Hepatocyte (in vitro differentiated cells): ENCODE measurements at regions not wholly inside any gene's neighbourhood (a gene's known extent, or its start where the extent isn't known, plus 50 kb on each side); places are given as distances from the start of the nearest gene placed in this dataset.

Source experiments
- DNase-seq: peaks from one replicate; pipeline ENCODE4 v3.0.0-alpha.2; 2016; ENCODE audit warnings: low spot score
- H2AFZ ChIP-seq: fragments of 200-600 bp; sonication (generic); 2 replicates; pipeline ENCODE4 v1.6.0; 2016; ENCODE audit warnings: antibody characterized with exemption, mild to moderate bottlenecking
- H3K27ac ChIP-seq: fragments of 200-600 bp; sonication (generic); 2 replicates; pipeline ENCODE4 v1.5.1; 2016; ENCODE audit warnings: mild to moderate bottlenecking
- H3K27me3 ChIP-seq: fragments of 200-600 bp; sonication (generic); 2 replicates; pipeline ENCODE4 v1.6.1; 2016
- H3K36me3 ChIP-seq: fragments of 200-600 bp; sonication (generic); replicated peaks from 2 replicates; pipeline ENCODE4 v1.5.1; 2016; ENCODE audit warnings: low read depth; ENCODE audit not compliant: insufficient read depth
- H3K4me1 ChIP-seq: fragments of 200-600 bp; sonication (generic); 2 replicates; pipeline ENCODE4 v1.5.1; 2016; ENCODE audit warnings: mild to moderate bottlenecking, moderate library complexity; ENCODE audit not compliant: insufficient read depth
- H3K4me2 ChIP-seq: fragments of 200-600 bp; sonication (generic); 2 replicates; pipeline ENCODE4 v1.6.0; 2016
- H3K4me3 ChIP-seq: fragments of 200-600 bp; sonication (generic); 2 replicates; pipeline ENCODE4 v1.5.1; 2016; ENCODE audit warnings: mild to moderate bottlenecking
- H3K79me2 ChIP-seq: fragments of 200-600 bp; sonication (generic); 2 replicates; pipeline ENCODE4 v1.6.0; 2017; ENCODE audit warnings: mild to moderate bottlenecking
- H3K9me2 ChIP-seq: fragments of 200-600 bp; sonication (generic); replicated peaks from 2 replicates; pipeline ENCODE4 v1.6.0; 2017; ENCODE audit warnings: mild to moderate bottlenecking; ENCODE audit not compliant: insufficient read depth
- H3K9me3 ChIP-seq: fragments of 200-600 bp; sonication (generic); 2 replicates; pipeline ENCODE4 v1.5.1; 2016; ENCODE audit warnings: low read depth, mild to moderate bottlenecking
- H4K20me1 ChIP-seq: fragments of 200-600 bp; sonication (generic); 2 replicates; pipeline ENCODE4 v1.6.0; 2016; ENCODE audit warnings: mild to moderate bottlenecking; ENCODE audit not compliant: insufficient read depth, poor library complexity, severe bottlenecking
- EZH2 ChIP-seq: fragments of 200-600 bp; sonication (generic); IDR thresholded peaks from 2 replicates; pipeline ENCODE4 v1.6.1; 2016; ENCODE audit warnings: antibody characterized with exemption, mild to moderate bottlenecking, borderline replicate concordance
- EZH2phosphoT487 ChIP-seq: fragments of 200-600 bp; sonication (generic); IDR thresholded peaks from one replicate; pipeline ENCODE4 v1.6.1; 2018; ENCODE audit warnings: antibody characterized with exemption, mild to moderate bottlenecking, low read depth, moderate library complexity; ENCODE audit not compliant: unreplicated experiment, severe bottlenecking
- WGBS: methylation state at CpG from one replicate; pipeline ENCODE4 v1.1.6; 2016; ENCODE audit warnings: low lambda C conversion rate; ENCODE audit errors: missing lambda C conversion rate; 5-methylcytosine and 5-hydroxymethylcytosine counted together
- TF ChIP-seq, protein P1 (sequence below): fragments of 200-600 bp; sonication (generic); IDR thresholded peaks from 2 replicates; pipeline ENCODE4 v1.5.1; 2016; ENCODE audit warnings: antibody characterized with exemption, mild to moderate bottlenecking; ENCODE audit not compliant: poor library complexity

DNA sequence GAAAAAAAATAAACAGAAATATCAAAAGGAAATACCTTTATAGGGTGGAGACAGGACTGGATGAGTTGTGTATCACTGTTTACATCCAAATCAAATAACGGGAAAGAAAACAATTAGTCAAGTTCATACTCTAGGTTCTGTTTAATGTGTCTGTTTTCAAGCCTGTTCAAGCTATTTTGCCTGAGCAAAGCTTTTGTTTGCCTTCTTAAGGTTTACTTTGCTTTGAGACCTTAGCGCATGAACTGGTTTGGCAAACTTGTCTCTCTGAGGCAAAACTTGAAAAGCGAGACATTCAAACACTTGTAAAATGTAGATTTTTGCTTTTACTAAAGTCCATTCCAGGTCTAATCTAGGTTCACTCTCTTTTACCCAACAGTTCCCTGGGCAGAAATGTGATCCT lies 174.1 kb upstream of the RFX3 start:
- no peak overlapping the region for H3K4me3 ChIP-seq
- H3K79me2 ChIP-seq = no peaks in the 10 kb centered on the region
- H3K9me2 ChIP-seq = no peaks in the 10 kb centered on the region
- no peak overlapping the region for H3K4me2 ChIP-seq
- no peaks in the 10 kb centered on the region for H3K4me1 ChIP-seq
- no peak overlapping the region for H3K27ac ChIP-seq
- no peaks in the 10 kb centered on the region for H3K9me3 ChIP-seq
- H2AFZ ChIP-seq = no peak overlapping the region
- no peak for DNase-seq
- H4K20me1 ChIP-seq = no peaks in the 10 kb centered on the region
- no peaks in the 10 kb centered on the region for H3K27me3 ChIP-seq
- H3K36me3 ChIP-seq = no peaks in the 10 kb centered on the region
- 52% methylated on average over 3 of the region's 3 CpGs for WGBS
- TF ChIP-seq EZH2 (no peak), EZH2phosphoT487 (no peak)
- TF ChIP-seq, protein P1, sequence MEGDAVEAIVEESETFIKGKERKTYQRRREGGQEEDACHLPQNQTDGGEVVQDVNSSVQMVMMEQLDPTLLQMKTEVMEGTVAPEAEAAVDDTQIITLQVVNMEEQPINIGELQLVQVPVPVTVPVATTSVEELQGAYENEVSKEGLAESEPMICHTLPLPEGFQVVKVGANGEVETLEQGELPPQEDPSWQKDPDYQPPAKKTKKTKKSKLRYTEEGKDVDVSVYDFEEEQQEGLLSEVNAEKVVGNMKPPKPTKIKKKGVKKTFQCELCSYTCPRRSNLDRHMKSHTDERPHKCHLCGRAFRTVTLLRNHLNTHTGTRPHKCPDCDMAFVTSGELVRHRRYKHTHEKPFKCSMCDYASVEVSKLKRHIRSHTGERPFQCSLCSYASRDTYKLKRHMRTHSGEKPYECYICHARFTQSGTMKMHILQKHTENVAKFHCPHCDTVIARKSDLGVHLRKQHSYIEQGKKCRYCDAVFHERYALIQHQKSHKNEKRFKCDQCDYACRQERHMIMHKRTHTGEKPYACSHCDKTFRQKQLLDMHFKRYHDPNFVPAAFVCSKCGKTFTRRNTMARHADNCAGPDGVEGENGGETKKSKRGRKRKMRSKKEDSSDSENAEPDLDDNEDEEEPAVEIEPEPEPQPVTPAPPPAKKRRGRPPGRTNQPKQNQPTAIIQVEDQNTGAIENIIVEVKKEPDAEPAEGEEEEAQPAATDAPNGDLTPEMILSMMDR = no peak

DNA sequence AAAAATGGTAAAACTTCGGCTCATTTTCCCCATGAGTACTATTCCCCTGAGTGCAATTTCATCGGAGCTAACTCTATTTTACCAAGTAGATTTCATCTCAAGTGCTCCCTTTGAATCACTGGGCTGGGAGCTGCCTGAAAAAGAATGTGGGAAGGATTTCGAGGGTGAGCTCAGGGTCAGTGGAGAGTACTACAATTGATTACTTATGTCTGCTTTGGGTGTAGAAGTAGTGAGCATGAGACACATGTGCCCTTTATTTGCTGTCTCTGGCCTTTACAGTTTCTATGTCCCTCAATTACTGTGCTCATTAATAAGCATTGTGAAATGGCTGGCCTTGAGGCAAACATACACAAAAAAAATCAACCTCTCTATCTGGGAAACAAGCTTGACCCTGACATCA lies 172.7 kb upstream of the RFX3 start:
- Histone ChIP-seq H3K79me2 (no peaks in the 10 kb centered on the region), H2AFZ (no peak overlapping the region), H3K4me3 (no peak overlapping the region), H3K27ac (no peak overlapping the region), H3K36me3 (no peaks in the 10 kb centered on the region), H3K9me3 (no peaks in the 10 kb centered on the region), H3K27me3 (no peaks in the 10 kb centered on the region), H3K4me1 (no peaks in the 10 kb centered on the region), H3K4me2 (no peak overlapping the region), H4K20me1 (no peaks in the 10 kb centered on the region), H3K9me2 (no peaks in the 10 kb centered on the region)
- no peak for DNase-seq
- 70% methylated on average over 3 of the region's 3 CpGs for WGBS
- TF ChIP-seq EZH2phosphoT487 = no peak
- TF ChIP-seq EZH2 = no peak
- TF ChIP-seq, protein P1 = no peak

DNA sequence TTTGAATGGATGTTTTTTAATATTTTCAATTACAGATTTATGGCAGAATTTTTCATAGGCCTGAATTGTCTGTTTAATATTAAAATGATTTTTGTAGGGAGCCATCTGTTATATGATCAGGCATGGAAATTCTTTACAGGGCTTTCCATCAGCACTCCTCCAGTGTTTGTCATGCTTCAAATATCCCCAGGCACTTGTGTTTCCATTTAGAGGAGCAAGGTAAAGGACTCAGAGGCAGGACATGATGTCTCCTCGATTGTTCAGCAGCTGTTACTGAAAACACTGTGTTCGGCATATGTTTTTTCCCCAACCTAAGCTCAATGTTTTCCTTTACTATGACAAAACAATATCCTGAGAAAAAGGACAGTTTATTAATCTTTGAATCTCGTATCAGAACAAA lies 172.3 kb upstream of the RFX3 start:
- no peak for DNase-seq
- Histone ChIP-seq H2AFZ (no peak overlapping the region), H3K79me2 (no peaks in the 10 kb centered on the region), H3K36me3 (no peaks in the 10 kb centered on the region), H3K4me2 (no peak overlapping the region), H3K9me2 (no peaks in the 10 kb centered on the region), H3K4me3 (no peak overlapping the region), H4K20me1 (no peaks in the 10 kb centered on the region), H3K9me3 (no peaks in the 10 kb centered on the region), H3K27me3 (no peaks in the 10 kb centered on the region), H3K4me1 (no peaks in the 10 kb centered on the region), H3K27ac (no peak overlapping the region)
- no peak for TF ChIP-seq EZH2
- TF ChIP-seq EZH2phosphoT487 = no peak
- TF ChIP-seq, protein P1 = no peak
- 66% methylated on average over 3 of the region's 3 CpGs for WGBS

- Histone ChIP-seq H4K20me1 (no peaks in the 10 kb centered on the region), H3K4me2 (no peak overlapping the region), H3K79me2 (no peaks in the 10 kb centered on the region), H3K9me3 (no peaks in the 10 kb centered on the region), H3K4me1 (no peaks in the 10 kb centered on the region), H3K27ac (no peak overlapping the region), H2AFZ (no peak overlapping the region), H3K4me3 (no peak overlapping the region), H3K36me3 (no peaks in the 10 kb centered on the region), H3K27me3 (no peaks in the 10 kb centered on the region), H3K9me2 (no peaks in the 10 kb centered on the region)
- no peak for TF ChIP-seq EZH2
- TF ChIP-seq EZH2phosphoT487 = no peak
- WGBS = 38% methylated on average over 2 of the region's 2 CpGs
- no peak for DNase-seq
Measured at GRCh38 chr9:3696368-3696767, 170.6 kb upstream of the RFX3 start.
